Urinary bladder (tissue), 3 donors: ENCODE measurements at regions not wholly inside any gene's neighbourhood (a gene's known extent, or its start where the extent isn't known, plus 50 kb on each side); places are given as distances from the start of the nearest gene placed in this dataset.

Experiments
- DNase-seq: peaks from one replicate; pipeline ENCODE4 v3.0.0-alpha.2; 2015; ENCODE audit errors: extremely low spot score
- H3K27ac ChIP-seq: one replicate; pipeline ENCODE4 v1.5.1; 2013; ENCODE audit warnings: low read depth, mild to moderate bottlenecking, moderate library complexity
- H3K36me3 ChIP-seq: one replicate; pipeline ENCODE4 v1.6.1; 2013; ENCODE audit warnings: mild to moderate bottlenecking, moderate library complexity; ENCODE audit not compliant: insufficient read depth
- H3K4me1 ChIP-seq: one replicate; pipeline ENCODE4 v1.6.1; 2013; ENCODE audit warnings: mild to moderate bottlenecking, moderate library complexity; ENCODE audit not compliant: insufficient read depth
- H3K4me3 ChIP-seq: one replicate; pipeline ENCODE4 v1.5.1; 2013; ENCODE audit warnings: low read depth, low read length
- WGBS: extraction: QIAGEN DNeasy Blood & Tissue Kit; methylation state at CpG from one replicate; pipeline ENCODE4 v1.1.7; 2013; 5-methylcytosine and 5-hydroxymethylcytosine counted together
- donor health status: healthy with polysubstance abuse.
- donor health status: healthy.

DNA sequence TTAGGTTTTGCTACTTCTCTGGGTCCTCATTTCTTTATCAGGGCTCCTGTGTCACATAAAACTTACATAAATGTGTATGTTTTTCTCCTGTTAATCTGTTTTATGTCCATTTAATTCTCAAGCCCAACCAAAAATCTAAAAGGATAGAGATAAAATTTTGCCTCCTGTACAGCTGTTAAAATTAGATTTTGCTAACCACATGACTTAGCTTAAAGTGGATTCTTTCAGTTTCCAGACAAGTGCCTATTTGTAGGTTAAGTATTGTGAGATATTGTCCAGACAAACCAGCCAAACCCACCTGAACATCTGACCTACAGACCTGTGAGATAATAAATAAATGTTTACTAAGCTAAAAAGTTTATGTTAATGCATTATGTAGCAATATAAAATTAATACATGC is 465.5 kb downstream of the SI start:
- no peaks in the 10 kb centered on the region for H3K36me3 ChIP-seq
- H3K27ac ChIP-seq: no peak overlapping the region
- DNase-seq: no peak
- H3K4me1 ChIP-seq: no peaks in the 10 kb centered on the region
- no peak overlapping the region for H3K4me3 ChIP-seq

DNA sequence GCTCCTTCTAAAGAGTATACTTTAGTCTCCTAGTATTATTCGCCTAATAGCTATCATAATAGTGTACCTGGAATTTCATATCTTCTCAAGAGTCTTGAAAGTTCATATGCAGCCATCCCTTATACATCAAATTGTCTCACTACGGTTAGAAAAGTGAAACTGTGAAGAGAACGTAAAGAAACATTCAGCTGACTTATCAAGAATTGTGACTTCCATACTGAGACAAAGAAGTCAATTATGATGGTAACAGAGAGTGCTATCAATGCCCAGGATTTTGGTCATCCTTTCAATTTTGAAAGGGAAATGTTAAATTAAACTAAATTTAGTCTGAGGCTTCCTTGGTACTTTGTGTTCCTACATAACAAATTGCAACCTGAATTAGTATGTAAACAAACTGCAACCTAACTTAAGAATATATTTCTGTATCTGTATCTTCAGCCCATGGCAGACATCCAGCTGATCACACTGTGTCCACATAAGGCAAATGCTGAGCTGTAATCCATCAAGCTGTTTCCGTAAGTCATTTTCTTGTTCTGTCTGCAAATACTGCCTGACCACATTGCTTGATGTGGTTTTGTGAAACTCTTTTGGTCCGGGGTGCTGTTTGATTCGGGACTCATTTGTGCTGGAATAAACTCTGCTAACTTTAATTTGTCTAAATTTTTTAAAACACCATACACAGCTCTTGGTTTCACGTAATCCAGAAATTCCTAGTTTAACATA is 469.6 kb downstream of the SI start:
- Histone ChIP-seq H3K4me1 (no peaks in the 10 kb centered on the region), H3K36me3 (no peaks in the 10 kb centered on the region), H3K4me3 (no peak overlapping the region), H3K27ac (no peak overlapping the region)
- WGBS: 69% methylated on average over 7 of the region's 7 CpGs
- DNase-seq: no peak

- no peak overlapping the region for H3K27ac ChIP-seq
- H3K4me3 ChIP-seq: no peak overlapping the region
- H3K4me1 ChIP-seq: no peaks in the 10 kb centered on the region
- H3K36me3 ChIP-seq: no peaks in the 10 kb centered on the region
- no peak for DNase-seq
- WGBS: 55% methylated on average over 4 of the region's 4 CpGs
Observed at GRCh38 chr3:164604687-164605086, 473.6 kb downstream of the SI start.

GRCh38 chr3:164577667-164578210 is 500.6 kb downstream of the SI start:
- no peak overlapping the region for H3K4me3 ChIP-seq
- H3K36me3 ChIP-seq: no peaks in the 10 kb centered on the region
- H3K4me1 ChIP-seq: no peaks in the 10 kb centered on the region
- 96% methylated on average over 2 of the region's 2 CpGs for WGBS
- DNase-seq: no peak
- no peak overlapping the region for H3K27ac ChIP-seq

DNA sequence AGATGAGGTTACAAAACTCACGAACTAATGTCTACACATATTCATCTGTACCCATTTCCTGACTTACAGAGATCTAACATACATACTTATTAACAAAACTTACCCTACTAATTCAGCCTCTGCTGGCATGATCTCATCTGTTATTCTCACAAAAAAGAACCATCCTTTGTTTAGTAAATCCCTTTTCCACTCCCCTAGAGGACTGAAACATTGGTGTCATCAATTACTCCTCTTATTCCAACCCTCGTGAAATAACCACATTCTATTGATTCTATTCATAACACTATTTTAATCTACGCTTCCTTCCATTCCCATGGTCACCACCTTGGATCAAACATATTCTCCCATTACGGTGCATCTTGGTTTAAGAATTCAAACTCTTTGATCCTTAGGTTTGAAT is 505.9 kb downstream of the SI start:
- Histone ChIP-seq H3K4me3 (no peak overlapping the region), H3K4me1 (no peaks in the 10 kb centered on the region), H3K27ac (no peak overlapping the region), H3K36me3 (no peaks in the 10 kb centered on the region)
- no peak for DNase-seq
- 92% methylated on average over 4 of the region's 4 CpGs for WGBS

DNA sequence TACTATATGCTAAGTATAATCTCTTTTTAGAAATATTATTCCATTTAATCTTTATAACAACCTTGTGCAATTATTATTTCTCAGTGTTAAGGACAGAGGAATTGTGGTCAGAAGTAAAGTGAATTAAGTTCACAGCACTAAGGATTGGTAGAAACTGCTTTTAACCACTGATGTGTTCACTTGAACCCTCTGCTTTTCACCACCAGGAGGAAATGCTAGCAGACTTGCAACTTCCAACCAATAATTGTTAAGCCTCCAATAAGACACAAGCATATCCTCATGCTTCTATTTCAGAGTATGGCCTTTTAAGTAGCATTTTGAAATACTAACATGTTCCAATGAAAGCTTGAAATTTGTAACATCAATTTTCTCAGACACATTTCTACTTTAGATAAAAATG is 527.4 kb downstream of the SI start:
- Histone ChIP-seq H3K4me3 (no peak overlapping the region), H3K4me1 (no peaks in the 10 kb centered on the region), H3K36me3 (no peaks in the 10 kb centered on the region), H3K27ac (no peak overlapping the region)
- no peak for DNase-seq

GRCh38 chr3:164539215-164539614 is 539.1 kb downstream of the SI start:
- H3K36me3 ChIP-seq: no peaks in the 10 kb centered on the region
- WGBS: 64% methylated on average over 2 of the region's 2 CpGs
- H3K4me1 ChIP-seq: no peaks in the 10 kb centered on the region
- no peak for DNase-seq
- no peak overlapping the region for H3K27ac ChIP-seq
- H3K4me3 ChIP-seq: no peak overlapping the region

DNA sequence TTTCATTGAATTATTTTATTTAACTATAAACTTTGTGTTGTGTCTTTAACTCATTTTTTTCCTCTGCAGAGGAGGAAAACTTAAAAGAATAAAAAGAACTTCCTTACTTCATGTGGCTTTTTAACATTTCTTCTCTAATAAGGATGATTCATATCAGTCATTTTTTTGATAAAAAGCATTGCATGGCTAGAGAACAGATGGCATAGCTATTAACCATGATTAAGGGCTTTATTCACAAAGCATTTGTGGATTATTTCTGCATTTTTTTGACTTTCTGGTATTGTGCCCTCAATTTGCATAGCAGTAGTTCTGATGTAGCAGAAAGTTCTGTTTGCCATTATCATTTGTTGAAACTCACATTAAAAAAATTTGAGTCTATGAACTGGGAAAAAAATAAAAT is 540.8 kb downstream of the SI start:
- Histone ChIP-seq H3K4me3 (no peak overlapping the region), H3K4me1 (no peaks in the 10 kb centered on the region), H3K27ac (no peak overlapping the region), H3K36me3 (no peaks in the 10 kb centered on the region)
- no peak for DNase-seq

GRCh38 chr3:164533275-164533674 is 545.0 kb downstream of the SI start:
- no peak overlapping the region for H3K27ac ChIP-seq
- no peaks in the 10 kb centered on the region for H3K36me3 ChIP-seq
- no peak overlapping the region for H3K4me3 ChIP-seq
- no peak for DNase-seq
- no peaks in the 10 kb centered on the region for H3K4me1 ChIP-seq
- WGBS: 80% methylated on average over 3 of the region's 3 CpGs

GRCh38 chr3:164526250-164526649 is 552.0 kb downstream of the SI start:
- Histone ChIP-seq H3K27ac (no peak overlapping the region), H3K4me3 (no peak overlapping the region), H3K4me1 (no peaks in the 10 kb centered on the region), H3K36me3 (no peaks in the 10 kb centered on the region)
- WGBS: 86% methylated on average over 2 of the region's 2 CpGs
- DNase-seq: no peak

DNA sequence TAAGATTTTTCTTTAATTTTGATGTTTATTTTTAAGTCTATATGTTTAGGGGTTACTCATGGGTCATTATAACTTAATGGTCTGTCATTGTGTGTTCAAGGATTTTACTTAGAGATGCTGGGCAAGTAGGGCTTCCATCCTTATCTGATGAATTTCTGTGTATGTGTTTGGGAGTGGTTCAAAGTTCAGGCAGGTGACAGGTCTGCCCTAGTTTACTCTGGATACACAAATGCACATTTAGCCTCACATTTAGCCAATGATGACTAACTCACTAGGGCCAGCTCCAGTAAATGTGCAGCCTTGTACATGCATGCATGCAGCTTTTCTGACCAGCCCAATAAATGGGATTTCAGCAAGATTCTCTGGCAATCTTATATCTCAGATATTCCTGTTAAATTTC is 554.1 kb downstream of the SI start:
- Histone ChIP-seq H3K4me3 (no peak overlapping the region), H3K36me3 (no peaks in the 10 kb centered on the region), H3K4me1 (no peaks in the 10 kb centered on the region), H3K27ac (no peak overlapping the region)
- no peak for DNase-seq

GRCh38 chr3:164522073-164522763 is 556.1 kb downstream of the SI start:
- WGBS: 96% methylated on average over 6 of the region's 6 CpGs

GRCh38 chr3:164521644-164522043 is 556.7 kb downstream of the SI start:
- Histone ChIP-seq H3K4me1 (no peaks in the 10 kb centered on the region), H3K4me3 (no peak overlapping the region), H3K36me3 (no peaks in the 10 kb centered on the region), H3K27ac (no peak overlapping the region)
- no peak for DNase-seq
- WGBS: 95% methylated on average over 2 of the region's 2 CpGs

More at GRCh38 chr3:164522073-164522763, 556.1 kb downstream of the SI start:
- H3K4me1 ChIP-seq: no peaks in the 10 kb centered on the region
- no peak for DNase-seq
- no peaks in the 10 kb centered on the region for H3K36me3 ChIP-seq
- H3K27ac ChIP-seq: no peak overlapping the region
- H3K4me3 ChIP-seq: no peak overlapping the region

GRCh38 chr3:164521139-164521538 is 557.2 kb downstream of the SI start:
- Histone ChIP-seq H3K36me3 (no peaks in the 10 kb centered on the region), H3K27ac (no peak overlapping the region), H3K4me1 (no peaks in the 10 kb centered on the region), H3K4me3 (no peak overlapping the region)
- WGBS: 74% methylated on average over 4 of the region's 4 CpGs
- no peak for DNase-seq
